ENCODE measurements at regions not wholly inside any gene's neighbourhood (a gene's known extent, or its start where the extent isn't known, plus 50 kb on each side); places are given as distances from the start of the nearest gene placed in this dataset.

- no peak for TF ChIP-seq CTCF (IDR thresholded peaks at IDR 0.05; ENCODE audit: insufficient read depth, low read length, severe bottlenecking)
- Histone ChIP-seq H3K36me3 (ENCODE audit: control insufficient read depth, insufficient read depth, low read length) (no peaks in the 10 kb centered on the region), H3K27me3 (ENCODE audit: control insufficient read depth, insufficient read depth, low read length) (no peaks in the 10 kb centered on the region), H3K4me3 (ENCODE audit: low read depth, low read length) (no peak overlapping the region)
- FAIRE-seq (no peak), DNase-seq (ENCODE audit: low read depth) (no peak)
Observed at GRCh38 chr3:8224941-8225340, 276.7 kb upstream of the LMCD1 start.

- no peak for TF ChIP-seq CTCF (IDR thresholded peaks at IDR 0.05; ENCODE audit: insufficient read depth, low read length, severe bottlenecking)
- FAIRE-seq (no peak), DNase-seq (ENCODE audit: low read depth) (no peak)
- Histone ChIP-seq H3K36me3 (ENCODE audit: control insufficient read depth, insufficient read depth, low read length) (no peaks in the 10 kb centered on the region), H3K4me3 (ENCODE audit: low read depth, low read length) (no peak overlapping the region), H3K27me3 (ENCODE audit: control insufficient read depth, insufficient read depth, low read length) (no peaks in the 10 kb centered on the region)
Observed at GRCh38 chr3:8233938-8234337, 267.7 kb upstream of the LMCD1 start.

GRCh38 chr3:8236264-8236663, 265.4 kb upstream of the LMCD1 start:
- Histone ChIP-seq H3K4me3 (ENCODE audit: low read depth, low read length) (no peak overlapping the region), H3K27me3 (ENCODE audit: control insufficient read depth, insufficient read depth, low read length) (no peaks in the 10 kb centered on the region), H3K36me3 (ENCODE audit: control insufficient read depth, insufficient read depth, low read length) (no peaks in the 10 kb centered on the region)
- FAIRE-seq (no peak), DNase-seq (ENCODE audit: low read depth) (no peak)
- no peak for TF ChIP-seq CTCF (IDR thresholded peaks at IDR 0.05; ENCODE audit: insufficient read depth, low read length, severe bottlenecking)

- TF ChIP-seq CTCF (IDR thresholded peaks at IDR 0.05; ENCODE audit: insufficient read depth, low read length, severe bottlenecking) = no peak
- no peak for FAIRE-seq
- H3K27me3 ChIP-seq (ENCODE audit: control insufficient read depth, insufficient read depth, low read length) = no peaks in the 10 kb centered on the region
- no peak overlapping the region for H3K4me3 ChIP-seq (ENCODE audit: low read depth, low read length)
- no peaks in the 10 kb centered on the region for H3K36me3 ChIP-seq (ENCODE audit: control insufficient read depth, insufficient read depth, low read length)
- DNase-seq (ENCODE audit: low read depth) = no peak
Observed at GRCh38 chr3:8237893-8238292, 263.7 kb upstream of the LMCD1 start.

- DNase-seq (ENCODE audit: low read depth) = no peak
- Histone ChIP-seq H3K27me3 (ENCODE audit: control insufficient read depth, insufficient read depth, low read length) (no peaks in the 10 kb centered on the region), H3K36me3 (ENCODE audit: control insufficient read depth, insufficient read depth, low read length) (no peaks in the 10 kb centered on the region), H3K4me3 (ENCODE audit: low read depth, low read length) (no peak overlapping the region)
- FAIRE-seq = no peak
- no peak for TF ChIP-seq CTCF (IDR thresholded peaks at IDR 0.05; ENCODE audit: insufficient read depth, low read length, severe bottlenecking)
Observed at GRCh38 chr3:8238432-8238831, 263.2 kb upstream of the LMCD1 start.

- peak; percentile 41 for DNase-seq (ENCODE audit: low read depth)
- no peak for FAIRE-seq
- no peak for TF ChIP-seq CTCF (IDR thresholded peaks at IDR 0.05; ENCODE audit: insufficient read depth, low read length, severe bottlenecking)
- Histone ChIP-seq H3K36me3 (ENCODE audit: control insufficient read depth, insufficient read depth, low read length) (no peaks in the 10 kb centered on the region), H3K4me3 (ENCODE audit: low read depth, low read length) (no peak overlapping the region), H3K27me3 (ENCODE audit: control insufficient read depth, insufficient read depth, low read length) (no peaks in the 10 kb centered on the region)
Observed at GRCh38 chr3:8239095-8239494, 262.5 kb upstream of the LMCD1 start.

Data from bronchial epithelial cell (primary cell).